Liver (tissue), 3 donors: ENCODE measurements at regions not wholly inside any gene's neighbourhood (a gene's known extent, or its start where the extent isn't known, plus 50 kb on each side); places are given as distances from the start of the nearest gene placed in this dataset.

ENCODE experiments used
- CTCF ChIP-seq: fragments of 150-350 bp; IDR thresholded peaks from 2 replicates; pipeline ENCODE4 v1.5.1; 2017; ENCODE audit warnings: improper control_type of control experiment, low read depth, low read length; ENCODE audit not compliant: missing input control
- EGR1 ChIP-seq, 2 donors: IDR thresholded peaks; 2 replicates each; pipeline ENCODE4 v1.6.1; 2016 to 2018; ENCODE audit warnings: antibody characterized with exemption in 2 of 2, low read depth in 2 of 2
- JUND ChIP-seq, 2 donors: IDR thresholded peaks; 2 replicates each; pipeline ENCODE4 v1.6.1; 2016; ENCODE audit warnings: antibody characterized with exemption in 2 of 2
- RAD21 ChIP-seq, 2 donors: IDR thresholded peaks; 2 replicates each; pipeline ENCODE4 v1.6.1; 2016; ENCODE audit warnings: antibody characterized with exemption in 2 of 2, mild to moderate bottlenecking in 2 of 2
- REST ChIP-seq: IDR thresholded peaks from 2 replicates; pipeline ENCODE4 v1.6.1; 2016; ENCODE audit warnings: antibody characterized with exemption, mild to moderate bottlenecking
- donor health status: healthy.
- donor health status: healthy.

GRCh38 chrY:7377091-7377490, 465.5 kb upstream of the AMELY start:
- no peak for TF ChIP-seq REST
- TF ChIP-seq CTCF = no peak
- no peak for TF ChIP-seq JUND (IDR thresholded peaks at IDR 0.05)
- TF ChIP-seq RAD21 (IDR thresholded peaks at IDR 0.05) = no peak
- no peak for TF ChIP-seq EGR1 (IDR thresholded peaks at IDR 0.05; ENCODE audit: low read depth in 2 of 2)
